ENCODE measurements at regions not wholly inside any gene's neighbourhood (a gene's known extent, or its start where the extent isn't known, plus 50 kb on each side); places are given as distances from the start of the nearest gene placed in this dataset.

- H3K27ac ChIP-seq (ENCODE audit: low read depth, low read length, poor library complexity, severe bottlenecking) = no peak overlapping the region
- intact Hi-C loops (cut with micrococcal nuclease; ENCODE audit: unreplicated experiment) = no loop called here
- H2AFZ ChIP-seq (ENCODE audit: low read length) = no peak overlapping the region
- no peaks in the 10 kb centered on the region for H3K79me2 ChIP-seq (ENCODE audit: insufficient read depth, low read depth, low read length)
- BruUV-seq (replicated peaks) = no TSS peak
- H3K4me2 ChIP-seq (ENCODE audit: low read length) = no peak overlapping the region
- TF ChIP-seq CTCF (conservative IDR thresholded peaks at IDR 0.05; ENCODE audit: low read length) (no peak), EZH2phosphoT487 (IDR thresholded peaks at IDR 0.05; ENCODE audit: borderline replicate concordance, low read depth, low read length) (no peak)
- no peaks in the 10 kb centered on the region for H3K4me1 ChIP-seq (ENCODE audit: insufficient read depth, low read length, poor library complexity, severe bottlenecking)
- H3K9me2 ChIP-seq (ENCODE audit: insufficient read depth, low read length) = no peaks in the 10 kb centered on the region
- ChIA-PET POLR2A (no interaction called here), CTCF (ENCODE audit: unreplicated experiment) (no interaction called here)
- no peaks in the 10 kb centered on the region for H3K9me3 ChIP-seq (ENCODE audit: low read length)
- H3K4me3 ChIP-seq (ENCODE audit: low read depth, low read length, poor library complexity, severe bottlenecking) = no peak overlapping the region
- no peaks in the 10 kb centered on the region for H3K36me3 ChIP-seq (ENCODE audit: insufficient read depth, low read length)
- DNase-seq (ENCODE audit: low spot score) = no peak
- H4K20me1 ChIP-seq (ENCODE audit: insufficient read depth, low read length) = no peaks in the 10 kb centered on the region
These were observed 389.1 kb downstream of the GRIN2B start for GRCh38 chr12:13592063-13592942.

GRCh38 chr12:13591488-13591887 is 389.9 kb downstream of the GRIN2B start:
- Histone ChIP-seq H4K20me1 (ENCODE audit: insufficient read depth, low read length) (no peaks in the 10 kb centered on the region), H3K36me3 (ENCODE audit: insufficient read depth, low read length) (no peaks in the 10 kb centered on the region), H3K27ac (ENCODE audit: low read depth, low read length, poor library complexity, severe bottlenecking) (no peak overlapping the region), H3K4me2 (ENCODE audit: low read length) (no peak overlapping the region), H3K79me2 (ENCODE audit: insufficient read depth, low read depth, low read length) (no peaks in the 10 kb centered on the region), H3K9me3 (ENCODE audit: low read length) (no peaks in the 10 kb centered on the region), H2AFZ (ENCODE audit: low read length) (no peak overlapping the region), H3K4me1 (ENCODE audit: insufficient read depth, low read length, poor library complexity, severe bottlenecking) (no peaks in the 10 kb centered on the region), H3K9me2 (ENCODE audit: insufficient read depth, low read length) (no peaks in the 10 kb centered on the region), H3K4me3 (ENCODE audit: low read depth, low read length, poor library complexity, severe bottlenecking) (no peak overlapping the region)
- CTCF ChIA-PET (ENCODE audit: unreplicated experiment) = no interaction called here
- POLR2A ChIA-PET = no interaction called here
- no peak for DNase-seq (ENCODE audit: low spot score)
- TF ChIP-seq CTCF (conservative IDR thresholded peaks at IDR 0.05; ENCODE audit: low read length) = no peak
- TF ChIP-seq EZH2phosphoT487 (IDR thresholded peaks at IDR 0.05; ENCODE audit: borderline replicate concordance, low read depth, low read length) = no peak
- intact Hi-C loops (cut with micrococcal nuclease; ENCODE audit: unreplicated experiment) = no loop called here
- BruUV-seq (replicated peaks) = no TSS peak

DNA sequence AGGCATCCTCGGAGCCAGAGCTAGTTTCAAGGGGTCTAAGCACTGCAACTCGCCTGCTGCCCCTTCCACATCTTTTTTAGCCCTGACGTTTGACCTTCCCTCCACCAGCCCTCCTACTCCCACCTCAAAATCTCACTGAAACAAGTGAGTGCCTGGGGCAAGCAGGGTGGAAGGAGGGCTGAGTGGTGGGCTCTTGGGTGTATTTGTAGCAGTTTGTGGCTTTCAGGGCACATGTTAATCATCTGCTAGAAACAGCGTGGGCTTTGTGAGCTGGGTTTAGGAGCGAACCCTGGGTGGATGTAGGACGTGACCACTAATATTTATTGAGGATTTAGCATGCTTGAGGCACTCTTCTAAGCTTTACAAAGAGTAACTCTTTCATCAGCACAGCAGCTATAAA is 390.3 kb downstream of the GRIN2B start:
- TF ChIP-seq CTCF (conservative IDR thresholded peaks at IDR 0.05; ENCODE audit: low read length) (no peak), EZH2phosphoT487 (IDR thresholded peaks at IDR 0.05; ENCODE audit: borderline replicate concordance, low read depth, low read length) (no peak)
- intact Hi-C loops (cut with micrococcal nuclease; ENCODE audit: unreplicated experiment) = no loop called here
- H3K27ac ChIP-seq (ENCODE audit: low read depth, low read length, poor library complexity, severe bottlenecking) = no peak overlapping the region
- H4K20me1 ChIP-seq (ENCODE audit: insufficient read depth, low read length) = no peaks in the 10 kb centered on the region
- H3K4me2 ChIP-seq (ENCODE audit: low read length) = no peak overlapping the region
- no TSS peak for BruUV-seq (replicated peaks)
- DNase-seq (ENCODE audit: low spot score) = no peak
- no peaks in the 10 kb centered on the region for H3K9me2 ChIP-seq (ENCODE audit: insufficient read depth, low read length)
- ChIA-PET POLR2A (no interaction called here), CTCF (ENCODE audit: unreplicated experiment) (no interaction called here)
- no peak overlapping the region for H3K4me3 ChIP-seq (ENCODE audit: low read depth, low read length, poor library complexity, severe bottlenecking)
- H3K4me1 ChIP-seq (ENCODE audit: insufficient read depth, low read length, poor library complexity, severe bottlenecking) = no peaks in the 10 kb centered on the region
- H2AFZ ChIP-seq (ENCODE audit: low read length) = no peak overlapping the region
- no peaks in the 10 kb centered on the region for H3K9me3 ChIP-seq (ENCODE audit: low read length)
- no peaks in the 10 kb centered on the region for H3K79me2 ChIP-seq (ENCODE audit: insufficient read depth, low read depth, low read length)
- H3K36me3 ChIP-seq (ENCODE audit: insufficient read depth, low read length) = no peaks in the 10 kb centered on the region
